ENCODE measurements at regions not wholly inside any gene's neighbourhood (a gene's known extent, or its start where the extent isn't known, plus 50 kb on each side); places are given as distances from the start of the nearest gene placed in this dataset.

GRCh38 chr6:40253420-40253819, 319.2 kb upstream of the MOCS1 start:
- intact Hi-C loops (cut with micrococcal nuclease; ENCODE audit: unreplicated experiment) = no loop called here
- Histone ChIP-seq H3K27ac (ENCODE audit: low read depth, low read length, poor library complexity, severe bottlenecking) (no peak overlapping the region), H3K4me1 (ENCODE audit: insufficient read depth, low read length, poor library complexity, severe bottlenecking) (peaks cover 9% of the 10 kb centered on the region), H3K4me3 (ENCODE audit: low read depth, low read length, poor library complexity, severe bottlenecking) (no peak overlapping the region), H3K27me3 (replicated peaks; ENCODE audit: insufficient read depth, low read depth, low read length, poor library complexity) (no peaks in the 10 kb centered on the region), H3K9me3 (ENCODE audit: low read depth, low read length, poor library complexity, severe bottlenecking) (no peaks in the 10 kb centered on the region), H3K36me3 (ENCODE audit: insufficient read depth, low read length, poor library complexity, severe bottlenecking) (no peaks in the 10 kb centered on the region)
- no peak for DNase-seq (ENCODE audit: low spot score)
- BruUV-seq (replicated peaks) = no TSS peak
- TF ChIP-seq EZH2 (IDR thresholded peaks at IDR 0.05; ENCODE audit: borderline replicate concordance, low read depth, low read length, poor library complexity, severe bottlenecking) = no peak
- TF ChIP-seq, protein P1, sequence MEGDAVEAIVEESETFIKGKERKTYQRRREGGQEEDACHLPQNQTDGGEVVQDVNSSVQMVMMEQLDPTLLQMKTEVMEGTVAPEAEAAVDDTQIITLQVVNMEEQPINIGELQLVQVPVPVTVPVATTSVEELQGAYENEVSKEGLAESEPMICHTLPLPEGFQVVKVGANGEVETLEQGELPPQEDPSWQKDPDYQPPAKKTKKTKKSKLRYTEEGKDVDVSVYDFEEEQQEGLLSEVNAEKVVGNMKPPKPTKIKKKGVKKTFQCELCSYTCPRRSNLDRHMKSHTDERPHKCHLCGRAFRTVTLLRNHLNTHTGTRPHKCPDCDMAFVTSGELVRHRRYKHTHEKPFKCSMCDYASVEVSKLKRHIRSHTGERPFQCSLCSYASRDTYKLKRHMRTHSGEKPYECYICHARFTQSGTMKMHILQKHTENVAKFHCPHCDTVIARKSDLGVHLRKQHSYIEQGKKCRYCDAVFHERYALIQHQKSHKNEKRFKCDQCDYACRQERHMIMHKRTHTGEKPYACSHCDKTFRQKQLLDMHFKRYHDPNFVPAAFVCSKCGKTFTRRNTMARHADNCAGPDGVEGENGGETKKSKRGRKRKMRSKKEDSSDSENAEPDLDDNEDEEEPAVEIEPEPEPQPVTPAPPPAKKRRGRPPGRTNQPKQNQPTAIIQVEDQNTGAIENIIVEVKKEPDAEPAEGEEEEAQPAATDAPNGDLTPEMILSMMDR (conservative IDR thresholded peaks at IDR 0.05; ENCODE audit: low read depth, low read length) = no peak
- ChIA-PET POLR2A (ENCODE audit: low non-redundant PET) (no interaction called here), CTCF (no interaction called here)

GRCh38 chr6:40252531-40253258, 318.4 kb upstream of the MOCS1 start:
- BruUV-seq (replicated peaks) = no TSS peak
- Histone ChIP-seq H3K27ac (ENCODE audit: low read depth, low read length, poor library complexity, severe bottlenecking) (no peak overlapping the region), H3K4me3 (ENCODE audit: low read depth, low read length, poor library complexity, severe bottlenecking) (no peak overlapping the region), H3K9me3 (ENCODE audit: low read depth, low read length, poor library complexity, severe bottlenecking) (no peaks in the 10 kb centered on the region), H3K4me1 (ENCODE audit: insufficient read depth, low read length, poor library complexity, severe bottlenecking) (peaks cover 9% of the 10 kb centered on the region), H3K36me3 (ENCODE audit: insufficient read depth, low read length, poor library complexity, severe bottlenecking) (no peaks in the 10 kb centered on the region), H3K27me3 (replicated peaks; ENCODE audit: insufficient read depth, low read depth, low read length, poor library complexity) (no peaks in the 10 kb centered on the region)
- TF ChIP-seq EZH2 (IDR thresholded peaks at IDR 0.05; ENCODE audit: borderline replicate concordance, low read depth, low read length, poor library complexity, severe bottlenecking) = no peak
- TF ChIP-seq, protein P1 (conservative IDR thresholded peaks at IDR 0.05; ENCODE audit: low read depth, low read length) = no peak
- ChIA-PET CTCF (no interaction called here), POLR2A (ENCODE audit: low non-redundant PET) (no interaction called here)
- intact Hi-C loops (cut with micrococcal nuclease; ENCODE audit: unreplicated experiment) = no loop called here
- no peak for DNase-seq (ENCODE audit: low spot score)

DNA sequence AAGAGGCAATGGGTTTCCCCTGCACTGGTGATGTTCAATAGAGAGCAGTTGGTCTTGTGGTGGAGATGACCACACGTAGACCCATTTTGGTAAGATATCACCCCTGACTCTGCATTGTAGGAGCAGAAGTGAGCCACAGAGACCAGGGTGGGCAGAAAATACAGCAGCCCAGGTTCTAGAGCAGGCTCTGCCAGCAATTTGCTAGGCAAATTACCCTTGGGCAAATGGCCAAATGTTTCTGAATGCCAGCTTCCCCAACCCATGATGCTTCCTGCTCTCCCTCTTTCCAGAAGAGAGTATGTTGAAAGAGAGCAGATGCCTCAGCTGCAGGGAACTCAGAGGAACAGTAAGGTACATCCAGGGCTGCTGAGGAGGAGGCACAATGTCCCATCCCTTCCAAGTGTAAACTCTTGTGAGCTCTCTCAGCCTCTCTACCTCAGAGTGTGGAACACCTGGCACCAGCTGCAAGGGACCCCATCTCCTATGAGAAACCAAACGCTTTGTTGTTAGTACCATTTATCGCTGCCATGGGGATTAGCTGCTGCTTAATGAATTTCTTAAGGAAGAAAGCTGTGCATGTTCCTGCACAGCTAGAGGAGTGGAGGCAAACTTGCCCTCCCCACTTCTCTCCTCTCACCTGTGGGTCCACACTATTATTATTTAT, 317.5 kb upstream of the MOCS1 start:
- CTCF ChIA-PET = no interaction called here
- Histone ChIP-seq H3K9me3 (ENCODE audit: low read depth, low read length, poor library complexity, severe bottlenecking) (no peaks in the 10 kb centered on the region), H3K36me3 (ENCODE audit: insufficient read depth, low read length, poor library complexity, severe bottlenecking) (no peaks in the 10 kb centered on the region), H3K27me3 (replicated peaks; ENCODE audit: insufficient read depth, low read depth, low read length, poor library complexity) (no peaks in the 10 kb centered on the region), H3K4me3 (ENCODE audit: low read depth, low read length, poor library complexity, severe bottlenecking) (no peak overlapping the region), H3K4me1 (ENCODE audit: insufficient read depth, low read length, poor library complexity, severe bottlenecking) (peaks cover 9% of the 10 kb centered on the region), H3K27ac (ENCODE audit: low read depth, low read length, poor library complexity, severe bottlenecking) (no peak overlapping the region)
- BruUV-seq (replicated peaks) = no TSS peak
- TF ChIP-seq, protein P1 (conservative IDR thresholded peaks at IDR 0.05; ENCODE audit: low read depth, low read length) = no peak
- TF ChIP-seq EZH2 (IDR thresholded peaks at IDR 0.05; ENCODE audit: borderline replicate concordance, low read depth, low read length, poor library complexity, severe bottlenecking) = no peak
- peak; percentile 67 for DNase-seq (ENCODE audit: low spot score)
- POLR2A ChIA-PET (ENCODE audit: low non-redundant PET) = no interaction called here
- intact Hi-C loops (cut with micrococcal nuclease; ENCODE audit: unreplicated experiment) = no loop called here

Data from A673 (cell line).